Transverse colon (tissue), 4 donors: ENCODE measurements at regions not wholly inside any gene's neighbourhood (a gene's known extent, or its start where the extent isn't known, plus 50 kb on each side); places are given as distances from the start of the nearest gene placed in this dataset.

ENCODE experiments used
- DNase-seq: peaks from one replicate; pipeline ENCODE4 v3.0.0-alpha.2; 2019
- H3K27ac ChIP-seq, 4 donors: fragments of 200-600 bp; sonication (generic); 2 replicates each; pipeline ENCODE4 v1.5.1; 2016 to 2018; ENCODE audit warnings: inconsistent platforms in 4 of 4
- H3K27me3 ChIP-seq: fragments of 200-600 bp; sonication (generic); 2 replicates; pipeline ENCODE4 v1.5.1; 2017; ENCODE audit warnings: inconsistent platforms
- H3K36me3 ChIP-seq, 4 donors: fragments of 200-600 bp; sonication (generic); 2 replicates each; pipeline ENCODE4 v1.5.1; 2017 to 2019; ENCODE audit warnings: inconsistent platforms in 4 of 4
- H3K4me1 ChIP-seq, 4 donors: fragments of 200-600 bp; sonication (generic); 2 replicates each; pipeline ENCODE4 v1.5.1; 2017 to 2020; ENCODE audit warnings: inconsistent platforms in 4 of 4
- H3K4me3 ChIP-seq, 4 donors: fragments of 200-600 bp; sonication (generic); 1 replicate in 1 of 4; 2 replicates in 3 of 4; pipeline versions ENCODE4 v1.5.1 to v1.6.1; 2017 to 2019; ENCODE audit warnings: inconsistent platforms in 4 of 4
- H3K9me3 ChIP-seq, 2 donors: fragments of 200-600 bp; sonication (generic); 2 replicates each; pipeline ENCODE4 v1.5.1; 2017 to 2019; ENCODE audit warnings: inconsistent platforms in 2 of 2
- CTCF ChIP-seq, 5 experiments: fragments of 200-600 bp in 3 of 5; fragments of 450-650 bp in 2 of 5; sonication (generic) in 3 of 5; IDR thresholded peaks; 1 replicate in 2 of 5; 2 replicates in 3 of 5; pipeline ENCODE4 v1.5.1; 2016 to 2017; ENCODE audit warnings: antibody characterized with exemption in 5 of 5, inconsistent platforms in 3 of 5, mild to moderate bottlenecking in 2 of 5, moderate library complexity in 1 of 5
- EP300 ChIP-seq: sonication (generic); formaldehyde crosslinking; IDR thresholded peaks from one replicate; pipeline ENCODE4 v1.6.1; 2017; ENCODE audit warnings: antibody characterized with exemption, low read depth
- POLR2A ChIP-seq: fragments of 450-650 bp; IDR thresholded peaks from one replicate; pipeline ENCODE4 v1.6.1; 2016; ENCODE audit warnings: antibody characterized with exemption, mild to moderate bottlenecking, moderate library complexity
- POLR2AphosphoS5 ChIP-seq, 3 donors: sonication (generic); formaldehyde crosslinking; IDR thresholded peaks; one replicate each; pipeline ENCODE4 v1.6.1; 2016; ENCODE audit warnings: antibody characterized with exemption in 3 of 3
- whole genome bisulfite sequencing, 2 donors: methylation state at CpG; one replicate each; pipeline ENCODE4 v1.1.5; 2018; ENCODE audit warnings: low coverage in 1 of 2; 5-methylcytosine and 5-hydroxymethylcytosine counted together
- in situ Hi-C, 4 donors: fragments of 200-750 bp; cut with MboI; loops; one replicate each; pipeline versions ENCODE4 v1.15.0 to v1.15.1; 2017; ENCODE audit warnings: low sequenced_read_pairs in 3 of 4, low pct_ligation_motif_present in 1 of 4, low pct_unique_long_range_greater_than_20kb in 1 of 4
- intact Hi-C: fragments of 100-400 bp; cut with DNase I; formaldehyde crosslinking; loops from one replicate; pipeline ENCODE4 v1.15.1; 2023; ENCODE audit warnings: low total_unique reads

- Histone ChIP-seq H3K27ac (no peak overlapping the region), H3K36me3 (no peaks in the 10 kb centered on the region), H3K4me1 (no peaks in the 10 kb centered on the region), H3K27me3 (no peaks in the 10 kb centered on the region), H3K9me3 (no peaks in the 10 kb centered on the region), H3K4me3 (no peak overlapping the region)
- 89% methylated on average over 1 of the region's 1 CpG; no CpG with 5 or more reads in 1 of the 2 donors for WGBS, 2 donors
- TF ChIP-seq POLR2AphosphoS5 (IDR thresholded peaks at IDR 0.05) (no peak), POLR2A (no peak), EP300 (no peak), CTCF (IDR thresholded peaks at IDR 0.05) (no peak)
- in situ Hi-C loops (no loop called here), intact Hi-C loops (no loop called here)
- no peak for DNase-seq
Measured at GRCh38 chr2:17160594-17160993, 357.6 kb downstream of the RAD51AP2 start.

GRCh38 chr2:17156086-17156485, 362.2 kb downstream of the RAD51AP2 start:
- no peaks in the 10 kb centered on the region for H3K27me3 ChIP-seq
- intact Hi-C loops: no loop called here
- H3K36me3 ChIP-seq: no peaks in the 10 kb centered on the region
- TF ChIP-seq EP300: no peak
- TF ChIP-seq POLR2AphosphoS5 (IDR thresholded peaks at IDR 0.05): no peak
- TF ChIP-seq POLR2A: no peak
- no peak for TF ChIP-seq CTCF (IDR thresholded peaks at IDR 0.05)
- H3K27ac ChIP-seq: no peak overlapping the region
- WGBS, 2 donors: 84 to 94% methylated on average over 2 of the region's 2 CpGs
- H3K4me3 ChIP-seq: no peak overlapping the region
- DNase-seq: no peak
- H3K4me1 ChIP-seq: no peaks in the 10 kb centered on the region
- H3K9me3 ChIP-seq: no peaks in the 10 kb centered on the region
- in situ Hi-C loops: no loop called here

- TF ChIP-seq POLR2A (no peak), EP300 (no peak)
- Histone ChIP-seq H3K27me3 (no peaks in the 10 kb centered on the region), H3K4me1 (no peaks in the 10 kb centered on the region), H3K4me3 (no peak overlapping the region), H3K9me3 (no peaks in the 10 kb centered on the region), H3K27ac (no peak overlapping the region), H3K36me3 (no peaks in the 10 kb centered on the region)
- no peak for DNase-seq
- intact Hi-C loops: no loop called here
- WGBS, 2 donors: 68 to 76% methylated on average over 4 of the region's 4 CpGs
- in situ Hi-C loops: no loop called here
Measured at GRCh38 chr2:17149945-17150344, 368.3 kb downstream of the RAD51AP2 start.

- TF ChIP-seq POLR2A (no peak), POLR2AphosphoS5 (IDR thresholded peaks at IDR 0.05) (no peak), CTCF (IDR thresholded peaks at IDR 0.05) (no peak), EP300 (no peak)
- no peaks in the 10 kb centered on the region for H3K36me3 ChIP-seq
- in situ Hi-C loops: no loop called here
- intact Hi-C loops: no loop called here
- 34 to 39% methylated on average over 4 to 8 of the region's 8 CpGs for WGBS, 2 donors
- no peaks in the 10 kb centered on the region for H3K27me3 ChIP-seq
- H3K27ac ChIP-seq: no peak overlapping the region
- no peaks in the 10 kb centered on the region for H3K9me3 ChIP-seq
- DNase-seq: no peak
- H3K4me1 ChIP-seq: no peaks in the 10 kb centered on the region
- no peak overlapping the region for H3K4me3 ChIP-seq
Measured at GRCh38 chr2:17148407-17149145, 369.7 kb downstream of the RAD51AP2 start.

GRCh38 chr2:17146358-17146757, 371.9 kb downstream of the RAD51AP2 start:
- intact Hi-C loops: no loop called here
- no peak for DNase-seq
- no peak overlapping the region for H3K27ac ChIP-seq
- TF ChIP-seq CTCF (IDR thresholded peaks at IDR 0.05) (no peak), EP300 (no peak), POLR2AphosphoS5 (IDR thresholded peaks at IDR 0.05) (no peak)
- in situ Hi-C loops: no loop called here
- H3K27me3 ChIP-seq: no peaks in the 10 kb centered on the region
- no peaks in the 10 kb centered on the region for H3K4me1 ChIP-seq
- no peaks in the 10 kb centered on the region for H3K9me3 ChIP-seq
- 63 to 82% methylated on average over 1 of the region's 1 CpG for WGBS, 2 donors
- no peak overlapping the region for H3K4me3 ChIP-seq
- no peaks in the 10 kb centered on the region for H3K36me3 ChIP-seq
